Smooth muscle cell (in vitro differentiated cells): ENCODE measurements at regions not wholly inside any gene's neighbourhood (a gene's known extent, or its start where the extent isn't known, plus 50 kb on each side); places are given as distances from the start of the nearest gene placed in this dataset.

Experiments used
- DNase-seq: peaks from one replicate; lab custom pipeline; 2025; ENCODE audit not compliant: unreplicated experiment; lab: John Stamatoyannopoulos, UW
- H2AFZ ChIP-seq: fragments of 200-600 bp; sonication (generic); 2 replicates; pipeline ENCODE4 v1.6.0; 2016; ENCODE audit warnings: antibody characterized with exemption, low read depth, mild to moderate bottlenecking
- H3F3A ChIP-seq: fragments of 200-600 bp; sonication (generic); 2 replicates; pipeline ENCODE4 v1.6.0; 2017; ENCODE audit warnings: antibody characterized with exemption, low read depth
- H3K27ac ChIP-seq: fragments of 200-600 bp; sonication (generic); 2 replicates; pipeline ENCODE4 v1.5.1; 2016; ENCODE audit warnings: low read depth, mild to moderate bottlenecking
- H3K27me3 ChIP-seq: fragments of 200-600 bp; sonication (generic); 2 replicates; pipeline ENCODE4 v1.6.1; 2016; ENCODE audit warnings: low read depth, mild to moderate bottlenecking
- H3K36me3 ChIP-seq: fragments of 200-600 bp; sonication (generic); 2 replicates; pipeline ENCODE4 v1.5.1; 2016; ENCODE audit warnings: low read depth
- H3K4me1 ChIP-seq: fragments of 200-600 bp; sonication (generic); 2 replicates; pipeline ENCODE4 v1.5.1; 2016; ENCODE audit warnings: low read depth
- H3K4me2 ChIP-seq: fragments of 200-600 bp; sonication (generic); 2 replicates; pipeline ENCODE4 v1.6.0; 2016; ENCODE audit warnings: mild to moderate bottlenecking
- H3K4me3 ChIP-seq: fragments of 200-600 bp; sonication (generic); 2 replicates; pipeline ENCODE4 v1.5.1; 2016; ENCODE audit warnings: mild to moderate bottlenecking
- H3K79me2 ChIP-seq: fragments of 200-600 bp; sonication (generic); 2 replicates; pipeline ENCODE4 v1.6.0; 2016; ENCODE audit warnings: low read depth, mild to moderate bottlenecking
- H3K9ac ChIP-seq: fragments of 200-600 bp; sonication (generic); 2 replicates; pipeline ENCODE4 v1.6.0; 2016; ENCODE audit warnings: low read depth
- H3K9me3 ChIP-seq: fragments of 200-600 bp; sonication (generic); replicated peaks from 2 replicates; pipeline ENCODE4 v1.5.1; 2016; ENCODE audit warnings: low read depth
- H4K20me1 ChIP-seq: fragments of 200-600 bp; sonication (generic); 2 replicates; pipeline ENCODE4 v1.6.0; 2016; ENCODE audit warnings: low read depth
- WGBS: methylation state at CpG from one replicate; pipeline ENCODE4 v1.1.7; 2016; ENCODE audit warnings: low lambda C conversion rate; 5-methylcytosine and 5-hydroxymethylcytosine counted together
- TF ChIP-seq, protein P1 (sequence below): fragments of 200-600 bp; sonication (generic); IDR thresholded peaks from 2 replicates; pipeline ENCODE4 v1.5.1; 2017; ENCODE audit warnings: borderline replicate concordance, mild to moderate bottlenecking, antibody characterized with exemption; ENCODE audit not compliant: insufficient read depth, poor library complexity, severe bottlenecking

GRCh38 chr3:118772036-118772435 lies 262.6 kb downstream of the IGSF11 start:
- Histone ChIP-seq H2AFZ (peak overlapping the region; percentile 85), H3K27ac (peak overlapping the region; percentile 56), H3F3A (peaks cover 6% of the 10 kb centered on the region), H4K20me1 (no peaks in the 10 kb centered on the region), H3K9ac (no peak overlapping the region), H3K79me2 (no peaks in the 10 kb centered on the region), H3K4me1 (peaks cover 8% of the 10 kb centered on the region), H3K27me3 (no peaks in the 10 kb centered on the region), H3K9me3 (no peaks in the 10 kb centered on the region), H3K4me2 (peak overlapping the region; percentile 58), H3K36me3 (no peaks in the 10 kb centered on the region), H3K4me3 (no peak overlapping the region)
- WGBS = 97% methylated on average over 2 of the region's 2 CpGs
- TF ChIP-seq, protein P1, sequence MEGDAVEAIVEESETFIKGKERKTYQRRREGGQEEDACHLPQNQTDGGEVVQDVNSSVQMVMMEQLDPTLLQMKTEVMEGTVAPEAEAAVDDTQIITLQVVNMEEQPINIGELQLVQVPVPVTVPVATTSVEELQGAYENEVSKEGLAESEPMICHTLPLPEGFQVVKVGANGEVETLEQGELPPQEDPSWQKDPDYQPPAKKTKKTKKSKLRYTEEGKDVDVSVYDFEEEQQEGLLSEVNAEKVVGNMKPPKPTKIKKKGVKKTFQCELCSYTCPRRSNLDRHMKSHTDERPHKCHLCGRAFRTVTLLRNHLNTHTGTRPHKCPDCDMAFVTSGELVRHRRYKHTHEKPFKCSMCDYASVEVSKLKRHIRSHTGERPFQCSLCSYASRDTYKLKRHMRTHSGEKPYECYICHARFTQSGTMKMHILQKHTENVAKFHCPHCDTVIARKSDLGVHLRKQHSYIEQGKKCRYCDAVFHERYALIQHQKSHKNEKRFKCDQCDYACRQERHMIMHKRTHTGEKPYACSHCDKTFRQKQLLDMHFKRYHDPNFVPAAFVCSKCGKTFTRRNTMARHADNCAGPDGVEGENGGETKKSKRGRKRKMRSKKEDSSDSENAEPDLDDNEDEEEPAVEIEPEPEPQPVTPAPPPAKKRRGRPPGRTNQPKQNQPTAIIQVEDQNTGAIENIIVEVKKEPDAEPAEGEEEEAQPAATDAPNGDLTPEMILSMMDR = no peak
- no peak for DNase-seq

GRCh38 chr3:118772547-118773011 lies 262.1 kb downstream of the IGSF11 start:
- Histone ChIP-seq H3K9ac (peak overlapping the region; percentile 5), H2AFZ (peak overlapping the region; percentile 85), H3F3A (peaks cover 6% of the 10 kb centered on the region), H3K36me3 (no peaks in the 10 kb centered on the region), H3K27me3 (no peaks in the 10 kb centered on the region), H3K79me2 (no peaks in the 10 kb centered on the region), H3K4me1 (peaks cover 8% of the 10 kb centered on the region), H3K27ac (peak overlapping the region; percentile 56), H3K4me3 (no peak overlapping the region), H3K9me3 (no peaks in the 10 kb centered on the region), H3K4me2 (peak overlapping the region; percentile 58), H4K20me1 (no peaks in the 10 kb centered on the region)
- TF ChIP-seq, protein P1 = no peak
- no peak for DNase-seq

- Histone ChIP-seq H3F3A (peaks cover 6% of the 10 kb centered on the region), H3K9me3 (no peaks in the 10 kb centered on the region), H3K4me2 (no peak overlapping the region), H3K27ac (no peak overlapping the region), H3K79me2 (no peaks in the 10 kb centered on the region), H4K20me1 (no peaks in the 10 kb centered on the region), H3K36me3 (no peaks in the 10 kb centered on the region), H3K9ac (no peak overlapping the region), H3K27me3 (no peaks in the 10 kb centered on the region), H2AFZ (no peak overlapping the region), H3K4me1 (peaks cover 8% of the 10 kb centered on the region), H3K4me3 (no peak overlapping the region)
- TF ChIP-seq, protein P1 = no peak
- DNase-seq = no peak
These were observed 259.6 kb downstream of the IGSF11 start for GRCh38 chr3:118775021-118775420.

- Histone ChIP-seq H3K4me2 (no peak overlapping the region), H3K9ac (no peak overlapping the region), H3K4me1 (no peaks in the 10 kb centered on the region), H3K36me3 (no peaks in the 10 kb centered on the region), H4K20me1 (no peaks in the 10 kb centered on the region), H3K79me2 (no peaks in the 10 kb centered on the region), H3K9me3 (no peaks in the 10 kb centered on the region), H3K4me3 (no peak overlapping the region), H2AFZ (no peak overlapping the region), H3F3A (no peaks in the 10 kb centered on the region), H3K27me3 (no peaks in the 10 kb centered on the region), H3K27ac (no peak overlapping the region)
- 84% methylated on average over 4 of the region's 4 CpGs for WGBS
- TF ChIP-seq, protein P1 = no peak
- no peak for DNase-seq
These were observed 256.4 kb downstream of the IGSF11 start for GRCh38 chr3:118778201-118778600.
